ENCODE measurements at regions not wholly inside any gene's neighbourhood (a gene's known extent, or its start where the extent isn't known, plus 50 kb on each side); places are given as distances from the start of the nearest gene placed in this dataset.

GRCh38 chr2:22880161-22880560 lies 504.8 kb upstream of the KLHL29 start:
- DNase-seq, result no peak

- no peak for DNase-seq
Observed at GRCh38 chr2:22882011-22882410, 503.0 kb upstream of the KLHL29 start.

- no peak for DNase-seq
Observed at GRCh38 chr2:22882643-22883042, 502.3 kb upstream of the KLHL29 start.

- no peak for DNase-seq
Observed at GRCh38 chr2:22883054-22883453, 501.9 kb upstream of the KLHL29 start.

- no peak for DNase-seq
Observed at GRCh38 chr2:22885245-22885644, 499.7 kb upstream of the KLHL29 start.

- no peak for DNase-seq
Observed at GRCh38 chr2:22887426-22887825, 497.6 kb upstream of the KLHL29 start.

- DNase-seq, result no peak
Observed at GRCh38 chr2:22887845-22888244, 497.1 kb upstream of the KLHL29 start.

- no peak for DNase-seq
Observed at GRCh38 chr2:22890132-22890531, 494.8 kb upstream of the KLHL29 start.

GRCh38 chr2:22893761-22894517 lies 491.0 kb upstream of the KLHL29 start:
- peak; percentile 11 for DNase-seq

- no peak for DNase-seq
Observed at GRCh38 chr2:22894761-22895160, 490.2 kb upstream of the KLHL29 start.

- no peak for DNase-seq
Observed at GRCh38 chr2:22897428-22897827, 487.6 kb upstream of the KLHL29 start.

GRCh38 chr2:22900674-22901073 lies 484.3 kb upstream of the KLHL29 start:
- no peak for DNase-seq

GRCh38 chr2:22901471-22902179 lies 483.4 kb upstream of the KLHL29 start:
- peak; percentile 28 for DNase-seq

- DNase-seq, result no peak
Observed at GRCh38 chr2:22902180-22902550, 482.8 kb upstream of the KLHL29 start.

GRCh38 chr2:22902662-22903165 lies 482.3 kb upstream of the KLHL29 start:
- no peak for DNase-seq

- no peak for DNase-seq
Observed at GRCh38 chr2:22903616-22904015, 481.4 kb upstream of the KLHL29 start.

GRCh38 chr2:22904126-22904684 lies 480.8 kb upstream of the KLHL29 start:
- DNase-seq, result peak; percentile 4

- DNase-seq, result no peak
Observed at GRCh38 chr2:22907330-22907729, 477.6 kb upstream of the KLHL29 start.

- DNase-seq, result no peak
Observed at GRCh38 chr2:22912398-22912797, 472.6 kb upstream of the KLHL29 start.

- no peak for DNase-seq
Observed at GRCh38 chr2:22929998-22930397, 455.0 kb upstream of the KLHL29 start.

- DNase-seq, result no peak
Observed at GRCh38 chr2:22930781-22931180, 454.2 kb upstream of the KLHL29 start.

- no peak for DNase-seq
Observed at GRCh38 chr2:22932288-22932687, 452.7 kb upstream of the KLHL29 start.

- no peak for DNase-seq
Observed at GRCh38 chr2:22934747-22935146, 450.2 kb upstream of the KLHL29 start.

GRCh38 chr2:22942441-22942840 lies 442.5 kb upstream of the KLHL29 start:
- DNase-seq, result no peak
